GM18517 (cell line): ENCODE measurements at regions not wholly inside any gene's neighbourhood (a gene's known extent, or its start where the extent isn't known, plus 50 kb on each side); places are given as distances from the start of the nearest gene placed in this dataset.

Experiments
- ATAC-seq: cut with Tn5 transposase; IDR thresholded peaks from one replicate; pipeline ENCODE4 v1.9.1; 2021; ENCODE audit warnings: mild to moderate bottlenecking, moderate library complexity; ENCODE audit not compliant: unreplicated experiment

- no peak for ATAC-seq
These were observed 133.9 kb upstream of the SOX4 start for GRCh38 chr6:21459641-21460040.

- ATAC-seq, result no peak
These were observed 131.6 kb upstream of the SOX4 start for GRCh38 chr6:21461844-21462518.

GRCh38 chr6:21462519-21462852, 131.1 kb upstream of the SOX4 start:
- no peak for ATAC-seq

GRCh38 chr6:21467091-21467490, 126.5 kb upstream of the SOX4 start:
- no peak for ATAC-seq

DNA sequence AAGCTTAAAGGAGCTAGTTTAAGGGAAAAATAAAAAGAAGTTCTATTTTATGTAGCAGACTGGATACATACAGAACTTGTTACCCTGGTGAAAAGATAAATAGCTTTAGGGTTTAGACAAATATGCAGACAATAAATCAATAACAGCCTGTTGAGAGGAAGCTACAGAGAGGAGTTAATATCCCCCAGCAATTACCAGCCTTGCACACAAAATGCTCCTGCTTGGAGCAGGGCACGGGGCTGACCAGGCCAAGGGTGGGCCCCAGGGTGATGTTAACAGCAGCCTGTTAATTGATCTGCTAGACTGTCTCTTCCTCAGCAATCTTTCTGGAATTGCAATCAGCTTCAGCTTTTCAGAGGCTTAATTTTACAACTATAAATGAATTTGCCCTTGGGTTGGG, 125.1 kb upstream of the SOX4 start:
- ATAC-seq, result no peak

DNA sequence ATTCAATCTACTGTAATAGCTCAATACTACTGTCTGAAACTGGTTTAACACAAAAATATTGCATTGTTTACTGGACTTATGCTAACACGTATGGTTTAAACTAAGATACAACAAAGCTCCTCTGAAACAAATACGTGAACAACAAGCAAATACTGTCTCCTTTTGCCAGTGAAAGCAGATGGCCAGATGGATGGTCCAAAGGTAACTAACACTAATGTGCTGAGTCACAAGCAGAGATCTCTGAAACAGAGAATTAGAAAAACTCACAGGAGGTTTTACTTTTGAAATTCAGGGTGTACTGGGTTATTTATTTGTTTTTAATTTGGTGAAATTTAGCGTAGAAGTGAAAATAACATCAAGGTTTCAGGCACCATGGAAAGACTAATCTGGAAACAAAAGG, 124.3 kb upstream of the SOX4 start:
- ATAC-seq, result no peak

DNA sequence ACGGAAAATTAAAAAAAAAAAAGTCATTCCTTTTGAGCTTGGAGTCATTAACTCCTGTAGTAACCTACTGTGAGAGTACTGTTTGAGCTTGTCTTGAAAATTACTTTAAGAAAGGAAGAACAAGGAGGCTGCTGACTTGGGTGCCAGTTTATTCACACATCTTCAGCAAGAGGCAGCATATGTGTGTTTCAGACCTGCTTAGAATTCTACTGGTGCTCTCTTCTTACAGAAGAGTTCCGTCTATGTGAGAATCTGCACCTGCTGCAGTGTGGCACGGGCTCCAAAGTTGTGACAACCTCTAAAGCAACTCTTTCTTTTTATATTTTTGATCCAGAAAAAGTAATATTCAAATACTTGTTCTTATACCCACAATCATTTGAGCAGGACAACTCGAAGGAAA, 117.4 kb upstream of the SOX4 start:
- ATAC-seq, result no peak

DNA sequence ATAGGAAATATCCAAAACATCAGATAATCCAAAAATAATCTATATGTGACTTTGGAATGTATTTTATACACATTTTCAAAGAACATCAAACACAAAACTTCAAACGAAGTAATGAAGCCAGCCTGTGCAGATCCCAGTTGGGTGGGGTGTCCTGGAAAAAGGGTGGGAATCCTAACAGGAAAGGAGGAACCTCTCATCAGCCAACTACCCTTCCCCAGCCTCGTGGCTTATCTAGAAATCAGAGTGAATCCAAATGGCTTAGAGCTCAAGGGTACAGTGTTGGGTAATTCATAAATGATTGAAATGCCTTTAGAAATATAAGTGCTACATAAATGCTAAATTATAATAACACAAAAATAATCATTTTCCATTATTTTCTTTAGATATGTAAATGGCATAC, 115.1 kb upstream of the SOX4 start:
- no peak for ATAC-seq

DNA sequence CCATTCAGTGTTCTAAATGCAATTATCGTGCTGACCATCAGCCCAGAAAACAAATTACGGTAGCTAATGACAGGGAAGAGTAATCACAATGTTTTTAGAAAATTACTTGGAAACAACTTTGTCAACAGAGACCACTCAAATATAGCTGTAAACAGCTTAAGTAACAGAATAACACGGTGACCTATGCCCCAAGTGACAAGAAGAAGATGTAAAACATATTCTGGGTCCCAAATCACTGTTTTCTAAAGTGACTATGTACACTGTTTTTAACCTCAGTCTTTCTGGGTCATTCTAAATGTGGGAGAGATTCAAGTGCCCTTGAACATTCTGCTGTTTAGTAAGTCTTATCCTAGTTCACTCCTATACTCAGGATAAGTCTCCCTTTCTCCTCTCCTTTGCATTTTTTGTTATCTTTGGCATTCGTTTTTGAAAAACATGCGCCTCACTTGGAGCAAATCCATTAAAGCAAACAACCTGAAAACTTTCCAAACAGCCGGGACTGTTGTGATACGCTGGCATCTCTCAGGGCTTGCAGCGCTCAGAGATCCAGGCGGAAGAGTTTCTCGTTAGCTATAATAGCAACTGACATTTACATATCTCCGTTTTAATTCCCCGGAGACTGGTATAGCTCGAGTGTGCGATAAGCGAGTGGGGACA, 114.5 kb upstream of the SOX4 start:
- no peak for ATAC-seq

- ATAC-seq, result no peak
These were observed 107.4 kb upstream of the SOX4 start for GRCh38 chr6:21486115-21486514.

GRCh38 chr6:21489826-21490225, 103.7 kb upstream of the SOX4 start:
- ATAC-seq, result no peak

GRCh38 chr6:21491955-21492354, 101.6 kb upstream of the SOX4 start:
- no peak for ATAC-seq

DNA sequence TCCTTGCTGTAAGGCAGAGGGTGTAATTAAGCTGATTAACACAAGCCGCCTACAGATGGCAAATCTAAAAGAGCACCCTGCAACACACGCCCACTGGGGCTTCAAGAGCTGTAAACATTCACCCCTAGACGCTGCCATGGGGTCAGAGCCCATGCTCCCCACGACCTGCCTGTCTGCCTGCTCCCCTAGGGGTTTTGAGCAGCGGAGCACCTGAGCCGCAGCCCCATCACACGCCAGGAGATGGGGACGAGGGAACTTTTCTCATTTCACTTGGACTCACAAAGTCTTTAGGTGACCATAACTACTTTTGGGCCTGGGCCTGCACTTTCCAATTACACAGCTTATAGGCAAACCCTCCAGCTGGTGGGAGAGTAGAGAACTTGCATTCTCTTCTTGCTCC, 99.0 kb upstream of the SOX4 start:
- ATAC-seq, result no peak

DNA sequence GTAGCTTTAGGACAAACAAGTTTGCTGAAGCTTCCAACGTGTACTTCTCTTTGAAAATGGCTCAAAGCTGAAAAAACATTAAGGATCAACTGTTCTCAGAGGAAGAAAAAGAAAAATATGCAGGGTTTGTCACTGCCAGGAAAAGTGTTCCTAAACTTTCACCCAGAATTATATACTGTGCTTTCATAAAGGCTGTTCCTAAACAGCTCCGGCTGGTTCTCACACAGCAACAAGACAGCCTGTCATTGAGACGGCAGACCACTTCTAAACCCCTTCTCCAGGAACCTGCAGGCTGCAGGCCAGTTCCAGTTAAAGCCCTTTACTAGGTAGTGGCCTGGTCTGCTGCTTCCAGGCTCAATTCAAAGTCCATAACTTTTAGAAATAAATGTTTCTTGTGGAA, 97.4 kb upstream of the SOX4 start:
- ATAC-seq, result no peak

- no peak for ATAC-seq
These were observed 96.8 kb upstream of the SOX4 start for GRCh38 chr6:21496706-21497105.

- no peak for ATAC-seq
These were observed 93.1 kb upstream of the SOX4 start for GRCh38 chr6:21500314-21501020.

- ATAC-seq, result no peak
These were observed 92.6 kb upstream of the SOX4 start for GRCh38 chr6:21501021-21501354.

DNA sequence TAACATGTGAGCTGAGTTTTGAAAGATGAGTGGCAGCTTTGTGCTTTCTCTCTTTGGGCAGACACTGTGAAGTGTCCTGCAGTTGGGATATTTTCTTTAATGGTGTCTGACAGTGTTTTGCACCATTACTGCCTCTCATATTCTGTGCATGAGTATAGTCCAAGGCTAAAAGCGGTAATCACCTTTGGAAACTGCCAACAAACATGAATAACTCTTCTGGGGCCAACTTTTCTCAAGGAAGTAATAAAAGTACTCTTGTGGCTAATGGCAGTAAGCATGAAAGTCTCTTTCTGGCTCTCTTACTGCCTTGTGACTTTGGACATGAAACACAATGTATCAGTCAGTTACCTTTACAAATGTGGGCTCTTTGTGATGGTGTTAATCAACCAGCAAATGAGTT, 91.7 kb upstream of the SOX4 start:
- ATAC-seq, result no peak

DNA sequence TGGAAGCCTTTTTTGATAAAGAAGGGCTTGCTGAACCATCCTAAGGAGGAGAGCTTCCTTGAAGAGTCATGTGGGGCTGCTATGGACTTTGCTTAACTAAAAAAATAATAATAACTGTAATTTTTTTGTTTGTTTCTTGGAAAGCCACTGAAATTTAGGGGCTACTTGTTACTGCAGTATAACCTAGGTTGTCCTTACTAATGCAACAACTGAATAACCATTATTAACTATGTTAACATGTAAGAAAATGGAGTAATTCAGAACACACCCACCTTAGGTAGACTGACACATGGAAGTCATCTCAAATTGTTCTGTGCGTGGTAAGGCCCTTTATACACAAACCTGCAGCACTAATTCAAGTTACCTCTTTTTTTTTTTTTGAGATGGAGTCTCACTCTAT, 90.9 kb upstream of the SOX4 start:
- ATAC-seq, result no peak

DNA sequence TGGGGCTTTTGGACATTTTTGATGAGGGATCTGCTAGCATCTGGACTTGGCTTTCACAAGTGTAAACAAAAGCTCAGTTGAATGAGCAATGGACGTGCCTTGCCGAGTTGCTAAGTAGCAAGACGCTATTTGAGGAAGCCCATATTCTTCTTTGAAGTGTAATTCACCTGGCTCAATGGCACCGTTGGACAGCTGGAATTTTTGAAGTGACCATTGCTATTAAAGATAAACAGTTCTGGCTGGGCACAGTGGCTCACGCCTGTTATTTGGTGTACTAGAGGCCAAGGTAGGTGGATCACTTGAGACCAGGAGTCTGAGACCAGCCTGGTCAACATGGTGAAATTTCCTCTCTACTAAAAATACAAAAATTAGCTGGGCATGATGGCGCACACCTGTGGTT, 88.8 kb upstream of the SOX4 start:
- ATAC-seq, result no peak

GRCh38 chr6:21505574-21505990, 88.0 kb upstream of the SOX4 start:
- no peak for ATAC-seq

DNA sequence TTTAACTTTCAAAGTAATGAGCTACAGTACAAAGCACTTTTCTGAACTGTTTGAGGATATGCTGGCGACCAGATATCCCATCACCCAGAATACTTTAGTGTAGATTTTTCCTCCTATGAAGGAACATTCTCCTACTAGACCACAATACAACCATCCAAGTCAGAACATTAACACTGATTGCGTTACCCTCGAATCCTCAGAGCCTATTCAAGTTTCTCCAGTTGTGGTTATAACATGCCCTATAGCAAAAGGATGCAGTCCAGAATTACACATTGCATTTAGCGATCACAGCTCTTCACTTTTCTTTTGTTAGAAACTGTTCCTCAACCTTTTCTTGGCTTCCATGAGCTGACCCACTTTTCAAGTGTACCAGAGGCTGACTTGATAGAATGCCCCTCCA, 87.4 kb upstream of the SOX4 start:
- ATAC-seq, result no peak

DNA sequence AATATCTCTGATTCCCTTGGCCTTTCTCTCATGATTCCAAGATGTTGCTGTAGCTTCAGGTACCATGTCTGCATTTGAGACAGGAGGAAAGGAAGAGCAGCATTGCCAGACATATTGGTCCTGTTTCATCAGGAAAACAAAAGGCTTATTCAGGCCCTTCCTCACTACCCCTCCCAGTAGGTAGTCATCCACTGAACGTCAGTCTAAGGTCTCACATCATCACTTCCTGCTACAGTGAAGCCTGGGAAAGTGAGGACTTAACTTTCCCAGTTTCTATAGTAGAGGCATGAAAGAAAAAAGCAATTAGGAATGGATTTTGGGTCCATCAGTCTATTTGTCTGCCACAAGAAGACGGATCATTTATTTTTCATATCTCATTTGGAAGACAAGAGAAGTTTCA, 85.7 kb upstream of the SOX4 start:
- ATAC-seq, result no peak
